NCI-H1694 treated with DMSO at 0.1 percent for 48 hours (cell line): ENCODE measurements at regions not wholly inside any gene's neighbourhood (a gene's known extent, or its start where the extent isn't known, plus 50 kb on each side); places are given as distances from the start of the nearest gene placed in this dataset.

Experiments used
- DNase-seq: peaks from one replicate; lab custom pipeline; 2025; lab: John Stamatoyannopoulos, UW

GRCh38 chr10:43901302-43901701 is 252.6 kb upstream of the ZNF32 start:
- DNase-seq, result no peak

GRCh38 chr10:43900571-43900970 is 251.9 kb upstream of the ZNF32 start:
- no peak for DNase-seq

DNA sequence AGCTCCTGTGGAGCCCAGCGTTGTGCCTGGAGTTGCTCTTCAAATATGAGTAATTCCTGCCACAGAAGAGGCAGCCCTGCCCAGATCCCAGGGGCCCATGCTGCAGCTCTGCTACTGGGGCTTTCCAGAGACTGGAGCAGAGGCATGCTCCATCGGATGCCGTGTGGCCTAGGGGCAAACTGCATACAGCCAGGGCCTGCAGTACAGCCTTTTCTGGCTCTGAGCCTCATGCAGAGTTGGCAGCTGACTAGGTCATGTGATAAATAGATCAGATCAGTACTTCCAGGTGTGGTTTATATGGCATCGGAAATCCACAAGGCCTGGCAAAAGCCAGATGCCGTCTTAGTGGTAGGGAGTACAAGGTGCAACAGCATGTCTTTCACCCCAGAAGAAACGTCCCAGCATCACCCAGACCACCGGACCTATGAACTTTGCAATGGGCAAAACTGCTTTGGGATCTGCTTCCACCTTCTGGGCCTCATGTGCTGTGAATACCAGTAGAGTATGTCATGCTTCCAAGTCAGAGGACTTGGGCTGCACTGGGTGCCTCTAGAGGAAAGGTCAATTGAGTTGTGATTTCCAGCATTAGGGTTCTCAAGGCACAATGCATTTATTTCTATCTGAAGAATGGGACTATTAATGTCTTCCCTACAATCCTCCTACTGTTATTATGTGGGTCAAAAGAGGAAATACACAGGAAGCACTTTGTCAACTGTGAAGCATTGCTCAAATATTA is 250.7 kb upstream of the ZNF32 start:
- DNase-seq, result no peak

GRCh38 chr10:43898592-43898991 is 249.9 kb upstream of the ZNF32 start:
- no peak for DNase-seq

DNA sequence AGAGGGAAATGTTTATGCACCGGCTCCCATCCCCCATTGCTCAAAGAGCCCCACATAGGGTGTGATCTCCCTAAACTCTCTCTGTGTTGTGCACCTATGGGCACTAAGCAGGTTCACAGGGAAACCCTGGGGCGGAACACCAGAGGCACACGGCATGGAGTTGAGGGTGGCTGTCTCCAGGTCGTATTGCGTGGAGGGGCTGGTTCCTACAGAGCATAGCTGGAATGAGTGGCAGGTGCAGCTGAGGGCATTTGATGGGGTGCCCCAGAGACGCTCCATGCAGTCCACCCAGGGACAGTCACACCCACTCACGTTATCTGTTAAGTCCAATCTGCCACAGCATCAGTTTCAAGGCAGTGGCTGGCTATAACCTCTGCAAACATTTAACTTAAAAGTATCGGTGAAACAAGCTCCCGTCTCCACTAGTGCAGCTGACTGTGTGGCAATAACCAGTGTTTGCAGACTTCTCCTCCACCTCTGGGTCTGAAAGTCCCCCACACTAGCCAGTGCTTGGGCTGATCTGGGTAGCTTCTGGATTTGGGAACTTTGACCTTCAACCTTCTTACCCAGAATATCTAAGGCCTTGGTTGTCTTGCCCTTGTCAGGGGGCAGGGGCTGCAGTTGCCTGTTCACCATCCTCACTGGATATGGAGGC is 249.2 kb upstream of the ZNF32 start:
- DNase-seq, result no peak

DNA sequence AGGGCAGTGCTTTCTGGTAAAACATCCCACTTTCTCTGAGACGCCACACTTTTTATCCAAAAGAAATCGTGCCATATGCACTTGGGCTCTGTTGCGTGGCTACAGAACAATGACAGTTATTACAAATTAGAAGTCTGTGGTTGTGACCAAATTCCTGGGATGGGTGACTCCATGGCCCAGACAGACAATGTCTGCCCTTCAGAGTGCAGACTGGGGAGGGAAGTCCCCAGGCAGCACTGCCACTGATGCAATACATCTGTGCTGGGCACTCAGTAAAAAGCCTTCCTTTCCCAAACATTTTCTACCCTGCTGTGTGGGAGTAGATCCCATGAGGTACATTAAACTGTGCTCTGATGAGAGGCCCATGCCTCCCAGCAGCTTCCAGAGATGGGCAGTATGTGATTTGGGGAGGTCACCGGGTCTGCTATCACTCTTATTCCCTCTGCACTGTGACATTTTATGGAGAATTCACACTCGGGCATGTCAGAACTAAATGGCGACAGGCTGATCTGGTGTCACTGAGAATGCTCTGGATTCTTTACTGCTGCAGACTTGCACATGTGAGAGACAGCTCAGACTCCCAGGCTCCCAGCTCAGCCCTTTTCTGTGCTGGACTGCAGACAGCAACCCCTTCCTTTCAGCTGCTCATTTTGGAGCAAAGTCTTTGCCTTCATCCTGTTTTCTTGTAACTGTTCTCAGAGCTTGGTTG is 243.5 kb upstream of the ZNF32 start:
- no peak for DNase-seq

- no peak for DNase-seq
These were observed 242.6 kb upstream of the ZNF32 start for GRCh38 chr10:43891241-43891640.

DNA sequence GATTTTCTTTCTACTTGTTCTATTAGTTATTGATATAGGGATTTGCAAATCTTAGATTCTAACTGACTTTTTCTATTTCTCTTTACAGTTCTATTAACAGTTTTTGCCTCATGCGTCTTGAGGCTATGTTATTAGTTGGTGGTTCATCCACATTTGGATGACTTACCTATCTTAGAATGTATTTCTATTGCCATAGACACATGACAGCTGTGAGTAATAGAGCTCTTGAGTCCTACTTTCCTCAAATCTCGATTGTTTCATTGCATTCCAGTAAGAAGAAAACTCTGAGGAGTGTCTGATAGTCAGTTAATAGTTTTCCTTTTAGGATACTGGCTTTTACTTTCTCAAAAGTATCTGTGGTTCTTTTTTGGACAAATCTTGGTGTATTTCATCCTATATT is 241.4 kb upstream of the ZNF32 start:
- DNase-seq, result no peak

- no peak for DNase-seq
These were observed 239.9 kb upstream of the ZNF32 start for GRCh38 chr10:43888586-43888985.

DNA sequence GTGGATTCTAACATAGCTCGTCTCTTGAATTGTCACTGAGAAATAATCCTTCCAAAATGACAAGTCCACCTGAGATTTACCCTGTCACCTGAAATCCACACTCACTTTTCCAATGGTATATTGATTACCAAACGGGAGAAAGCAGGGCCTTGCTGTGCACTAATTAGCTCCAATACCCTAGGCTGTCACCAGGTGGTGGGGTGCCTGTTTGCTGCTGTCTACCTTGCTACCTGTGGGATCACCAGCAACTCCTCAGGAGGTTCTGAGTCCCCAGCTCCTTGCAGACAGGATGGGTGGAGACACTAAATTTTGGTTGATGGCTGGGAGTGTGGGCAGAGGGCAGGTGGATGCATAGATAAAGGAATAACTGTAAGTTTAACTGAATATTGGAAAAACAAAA is 237.2 kb upstream of the ZNF32 start:
- DNase-seq, result no peak

GRCh38 chr10:43885252-43885651 is 236.6 kb upstream of the ZNF32 start:
- no peak for DNase-seq

- no peak for DNase-seq
These were observed 235.9 kb upstream of the ZNF32 start for GRCh38 chr10:43884501-43885105.

- no peak for DNase-seq
These were observed 234.0 kb upstream of the ZNF32 start for GRCh38 chr10:43882711-43883110.

DNA sequence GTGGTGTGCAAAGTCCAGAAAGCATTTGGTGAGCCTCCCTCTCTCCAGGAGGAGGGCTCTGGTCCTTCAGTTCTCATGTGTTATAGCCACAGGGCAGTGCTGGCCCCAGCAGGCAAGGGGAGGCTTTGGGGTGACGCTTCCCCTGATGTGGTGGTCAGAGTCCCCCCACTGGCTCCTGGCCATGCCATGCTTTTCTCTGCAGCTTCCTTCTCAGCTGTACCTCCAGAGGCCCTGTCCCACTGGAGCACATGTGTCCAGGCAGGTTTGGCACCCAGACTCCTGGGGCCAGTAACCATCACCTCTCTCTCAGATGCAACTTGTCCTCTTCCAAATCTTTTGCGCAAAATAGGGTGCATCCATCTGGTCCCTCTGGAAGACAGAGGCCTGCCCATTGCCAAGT is 233.0 kb upstream of the ZNF32 start:
- no peak for DNase-seq

DNA sequence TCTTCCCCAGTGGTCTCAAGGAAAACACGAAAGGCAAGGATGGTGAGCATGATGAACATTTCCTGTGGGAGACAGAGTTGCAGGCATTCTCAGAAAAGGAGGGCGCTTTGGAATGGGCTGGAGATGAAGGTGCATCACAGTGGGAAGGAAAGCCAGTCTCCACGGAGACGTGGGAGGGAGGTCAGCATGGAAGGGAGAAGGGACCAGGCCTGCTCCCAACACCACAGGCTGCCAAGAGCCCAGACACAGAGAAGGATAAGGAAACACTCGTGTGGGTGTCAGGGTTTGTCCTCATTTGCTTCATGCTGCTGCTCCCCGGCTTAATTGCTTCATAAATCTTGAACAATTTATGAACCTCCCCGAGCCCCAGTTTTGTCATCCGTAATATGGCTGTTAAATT is 231.5 kb upstream of the ZNF32 start:
- no peak for DNase-seq

DNA sequence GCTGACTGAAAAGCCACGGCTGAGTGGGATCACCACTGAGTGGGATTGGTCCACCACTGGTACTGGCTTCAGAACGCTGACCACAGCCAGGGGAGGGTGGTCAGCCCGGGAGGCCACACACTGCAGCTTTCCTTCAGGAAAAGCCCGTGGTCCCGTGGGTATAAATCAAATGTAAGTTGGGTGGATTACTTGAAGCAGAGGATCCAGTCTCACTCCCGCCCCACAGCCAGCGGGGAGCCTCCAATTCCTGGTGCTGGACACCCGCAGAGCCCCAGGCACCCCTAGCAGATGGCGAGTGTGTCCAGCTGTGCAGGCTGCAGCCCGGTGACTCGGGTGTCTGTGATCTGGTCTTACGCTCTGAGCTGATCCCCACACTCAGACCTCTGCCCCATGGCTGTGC is 231.1 kb upstream of the ZNF32 start:
- no peak for DNase-seq

- DNase-seq, result no peak
These were observed 230.5 kb upstream of the ZNF32 start for GRCh38 chr10:43879162-43879561.

DNA sequence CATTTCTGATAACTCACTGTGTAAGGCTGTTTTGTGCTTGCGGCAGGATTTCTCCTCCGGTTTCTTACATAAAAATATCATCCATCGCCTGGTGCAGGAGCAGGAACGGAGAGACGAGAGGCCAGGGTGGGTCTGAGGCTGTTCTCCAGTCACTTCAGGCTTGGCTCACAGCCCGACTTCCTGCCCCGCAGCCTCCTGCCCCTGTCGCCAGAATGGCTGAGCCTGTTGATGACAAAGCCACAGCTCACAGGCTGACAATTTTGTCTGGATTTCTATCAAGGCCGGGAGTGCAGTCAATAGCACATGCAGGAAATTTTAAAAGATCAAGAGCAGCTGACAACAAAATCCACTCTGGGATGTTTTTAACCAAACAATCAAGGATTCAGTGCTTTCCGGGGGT is 229.7 kb upstream of the ZNF32 start:
- no peak for DNase-seq

DNA sequence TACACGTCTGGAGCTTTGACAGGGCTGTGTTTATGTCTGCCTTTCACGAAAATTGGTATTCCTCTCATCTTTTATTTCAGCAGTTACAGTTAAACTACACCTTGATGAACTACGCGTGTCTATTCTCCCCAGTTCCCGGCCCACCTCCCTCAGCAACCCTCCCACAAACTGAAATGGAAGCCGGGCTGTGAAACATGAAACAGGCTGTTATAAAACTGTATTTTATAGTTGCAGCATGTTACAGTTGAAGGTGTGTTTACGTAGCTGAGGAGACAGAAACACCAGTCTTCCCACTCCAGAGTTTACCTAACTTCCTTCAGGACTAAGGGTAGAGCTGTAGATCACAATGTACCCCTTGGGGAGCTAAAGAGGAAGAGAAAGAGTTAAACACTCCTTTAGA is 228.3 kb upstream of the ZNF32 start:
- DNase-seq, result no peak

GRCh38 chr10:43874984-43875383 is 226.3 kb upstream of the ZNF32 start:
- DNase-seq, result no peak

GRCh38 chr10:43873717-43874116 is 225.0 kb upstream of the ZNF32 start:
- no peak for DNase-seq

GRCh38 chr10:43872644-43873043 is 224.0 kb upstream of the ZNF32 start:
- DNase-seq, result no peak

- no peak for DNase-seq
These were observed 222.9 kb upstream of the ZNF32 start for GRCh38 chr10:43871545-43871944.
